ENCODE measurements at regions not wholly inside any gene's neighbourhood (a gene's known extent, or its start where the extent isn't known, plus 50 kb on each side); places are given as distances from the start of the nearest gene placed in this dataset.

DNA sequence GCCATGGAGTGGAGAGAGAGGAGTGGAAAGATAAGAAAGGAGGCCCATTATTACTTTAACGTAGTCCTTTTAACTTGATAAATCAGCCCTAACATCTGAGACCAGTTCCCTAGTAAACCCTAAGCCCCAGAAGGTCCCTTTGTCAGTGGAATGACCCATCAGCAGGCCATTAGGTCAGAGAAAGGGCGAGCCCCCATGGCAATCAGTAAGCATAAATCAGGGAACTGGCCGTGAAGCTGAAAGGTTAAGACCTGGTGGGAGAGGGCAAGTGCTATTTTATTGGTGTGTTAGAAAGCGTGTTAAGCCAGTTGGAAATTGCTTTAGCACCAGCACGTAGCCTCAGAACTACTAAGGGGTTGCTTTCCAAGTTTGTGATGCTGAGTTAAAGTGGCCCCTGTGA, 708.0 kb downstream of the BCL11B start:
- Histone ChIP-seq H3K9me3 (ENCODE audit: low read depth) (no peaks in the 10 kb centered on the region), H3K4me3 (no peak overlapping the region), H3K4me2 (no peak overlapping the region), H3K9me2 (replicated peaks; ENCODE audit: insufficient read depth) (no peaks in the 10 kb centered on the region), H3K27me3 (no peaks in the 10 kb centered on the region), H3K36me3 (replicated peaks; ENCODE audit: insufficient read depth, low read depth) (no peaks in the 10 kb centered on the region), H3K27ac (no peak overlapping the region), H2AFZ (no peak overlapping the region), H3K4me1 (ENCODE audit: insufficient read depth) (no peaks in the 10 kb centered on the region), H3K79me2 (no peaks in the 10 kb centered on the region), H4K20me1 (ENCODE audit: insufficient read depth, poor library complexity, severe bottlenecking) (no peaks in the 10 kb centered on the region)
- WGBS (ENCODE audit: low lambda C conversion rate, missing lambda C conversion rate): 47% methylated on average over 5 of the region's 5 CpGs
- TF ChIP-seq EZH2phosphoT487 (IDR thresholded peaks at IDR 0.05; ENCODE audit: low read depth, severe bottlenecking, unreplicated experiment) (no peak), EZH2 (IDR thresholded peaks at IDR 0.05; ENCODE audit: borderline replicate concordance) (no peak)
- TF ChIP-seq, protein P1, sequence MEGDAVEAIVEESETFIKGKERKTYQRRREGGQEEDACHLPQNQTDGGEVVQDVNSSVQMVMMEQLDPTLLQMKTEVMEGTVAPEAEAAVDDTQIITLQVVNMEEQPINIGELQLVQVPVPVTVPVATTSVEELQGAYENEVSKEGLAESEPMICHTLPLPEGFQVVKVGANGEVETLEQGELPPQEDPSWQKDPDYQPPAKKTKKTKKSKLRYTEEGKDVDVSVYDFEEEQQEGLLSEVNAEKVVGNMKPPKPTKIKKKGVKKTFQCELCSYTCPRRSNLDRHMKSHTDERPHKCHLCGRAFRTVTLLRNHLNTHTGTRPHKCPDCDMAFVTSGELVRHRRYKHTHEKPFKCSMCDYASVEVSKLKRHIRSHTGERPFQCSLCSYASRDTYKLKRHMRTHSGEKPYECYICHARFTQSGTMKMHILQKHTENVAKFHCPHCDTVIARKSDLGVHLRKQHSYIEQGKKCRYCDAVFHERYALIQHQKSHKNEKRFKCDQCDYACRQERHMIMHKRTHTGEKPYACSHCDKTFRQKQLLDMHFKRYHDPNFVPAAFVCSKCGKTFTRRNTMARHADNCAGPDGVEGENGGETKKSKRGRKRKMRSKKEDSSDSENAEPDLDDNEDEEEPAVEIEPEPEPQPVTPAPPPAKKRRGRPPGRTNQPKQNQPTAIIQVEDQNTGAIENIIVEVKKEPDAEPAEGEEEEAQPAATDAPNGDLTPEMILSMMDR (IDR thresholded peaks at IDR 0.05; ENCODE audit: poor library complexity): no peak
- DNase-seq (ENCODE audit: low spot score): no peak

- Histone ChIP-seq H2AFZ (no peak overlapping the region), H3K27ac (no peak overlapping the region), H3K36me3 (replicated peaks; ENCODE audit: insufficient read depth, low read depth) (no peaks in the 10 kb centered on the region), H4K20me1 (ENCODE audit: insufficient read depth, poor library complexity, severe bottlenecking) (no peaks in the 10 kb centered on the region), H3K9me2 (replicated peaks; ENCODE audit: insufficient read depth) (no peaks in the 10 kb centered on the region), H3K27me3 (no peaks in the 10 kb centered on the region), H3K4me1 (ENCODE audit: insufficient read depth) (no peaks in the 10 kb centered on the region), H3K79me2 (no peaks in the 10 kb centered on the region), H3K4me2 (no peak overlapping the region), H3K9me3 (ENCODE audit: low read depth) (no peaks in the 10 kb centered on the region), H3K4me3 (no peak overlapping the region)
- no peak for DNase-seq (ENCODE audit: low spot score)
- TF ChIP-seq EZH2 (IDR thresholded peaks at IDR 0.05; ENCODE audit: borderline replicate concordance) (no peak), EZH2phosphoT487 (IDR thresholded peaks at IDR 0.05; ENCODE audit: low read depth, severe bottlenecking, unreplicated experiment) (no peak)
- TF ChIP-seq, protein P1 (IDR thresholded peaks at IDR 0.05; ENCODE audit: poor library complexity): no peak
Measured at GRCh38 chr14:98564541-98564940, 707.5 kb downstream of the BCL11B start.

DNA sequence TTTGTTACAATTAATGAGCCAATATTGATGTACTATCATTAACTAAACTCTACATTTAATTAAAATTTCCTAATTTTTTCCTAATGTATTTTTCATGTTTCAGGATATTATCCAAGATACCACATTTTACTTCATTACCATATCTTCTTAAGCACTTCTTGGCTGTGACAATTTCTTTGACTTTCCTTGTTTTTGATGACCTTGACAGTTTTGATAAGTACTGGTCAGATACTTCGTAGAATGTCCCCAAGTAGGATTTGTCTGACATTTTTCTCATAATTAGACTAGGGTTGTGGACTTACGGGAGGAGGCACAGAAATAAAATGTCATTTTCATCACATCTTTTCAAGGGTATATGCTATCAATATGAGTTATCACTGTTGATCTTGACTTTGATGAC, 700.9 kb downstream of the BCL11B start:
- no peak for DNase-seq (ENCODE audit: low spot score)
- Histone ChIP-seq H3K4me3 (no peak overlapping the region), H3K9me2 (replicated peaks; ENCODE audit: insufficient read depth) (no peaks in the 10 kb centered on the region), H3K27ac (no peak overlapping the region), H3K36me3 (replicated peaks; ENCODE audit: insufficient read depth, low read depth) (no peaks in the 10 kb centered on the region), H4K20me1 (ENCODE audit: insufficient read depth, poor library complexity, severe bottlenecking) (no peaks in the 10 kb centered on the region), H3K4me2 (no peak overlapping the region), H2AFZ (no peak overlapping the region), H3K79me2 (no peaks in the 10 kb centered on the region), H3K9me3 (ENCODE audit: low read depth) (no peaks in the 10 kb centered on the region), H3K4me1 (ENCODE audit: insufficient read depth) (no peaks in the 10 kb centered on the region), H3K27me3 (no peaks in the 10 kb centered on the region)
- 93% methylated on average over 2 of the region's 2 CpGs for WGBS (ENCODE audit: low lambda C conversion rate, missing lambda C conversion rate)
- TF ChIP-seq, protein P1 (IDR thresholded peaks at IDR 0.05; ENCODE audit: poor library complexity): no peak
- TF ChIP-seq EZH2phosphoT487 (IDR thresholded peaks at IDR 0.05; ENCODE audit: low read depth, severe bottlenecking, unreplicated experiment) (no peak), EZH2 (IDR thresholded peaks at IDR 0.05; ENCODE audit: borderline replicate concordance) (no peak)

DNA sequence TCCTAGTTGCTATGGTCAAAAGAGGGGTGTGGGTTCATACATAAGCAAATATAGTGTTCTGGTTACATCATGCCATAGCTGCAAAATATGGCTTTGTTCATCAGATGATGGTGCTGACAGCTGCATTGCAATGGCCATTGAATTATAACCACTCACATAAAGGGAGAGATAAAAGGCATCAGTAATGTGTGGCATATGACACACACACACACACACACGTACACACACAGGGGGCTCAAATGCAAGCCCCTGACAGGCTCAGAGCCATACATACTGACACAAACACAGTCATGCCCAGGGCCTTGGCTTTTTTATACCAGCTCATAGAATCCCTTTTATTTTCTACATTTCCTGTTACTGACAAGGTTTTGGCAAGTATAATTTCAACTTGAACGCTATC, 698.9 kb downstream of the BCL11B start:
- H3K9me3 ChIP-seq (ENCODE audit: low read depth): no peaks in the 10 kb centered on the region
- no peak overlapping the region for H3K27ac ChIP-seq
- TF ChIP-seq EZH2 (IDR thresholded peaks at IDR 0.05; ENCODE audit: borderline replicate concordance): no peak
- no peak for TF ChIP-seq EZH2phosphoT487 (IDR thresholded peaks at IDR 0.05; ENCODE audit: low read depth, severe bottlenecking, unreplicated experiment)
- TF ChIP-seq, protein P1 (IDR thresholded peaks at IDR 0.05; ENCODE audit: poor library complexity): no peak
- H4K20me1 ChIP-seq (ENCODE audit: insufficient read depth, poor library complexity, severe bottlenecking): no peaks in the 10 kb centered on the region
- no peak overlapping the region for H3K4me3 ChIP-seq
- WGBS (ENCODE audit: low lambda C conversion rate, missing lambda C conversion rate): 83% methylated on average over 2 of the region's 2 CpGs
- no peaks in the 10 kb centered on the region for H3K4me1 ChIP-seq (ENCODE audit: insufficient read depth)
- H3K79me2 ChIP-seq: no peaks in the 10 kb centered on the region
- H2AFZ ChIP-seq: no peak overlapping the region
- no peak overlapping the region for H3K4me2 ChIP-seq
- H3K9me2 ChIP-seq (replicated peaks; ENCODE audit: insufficient read depth): no peaks in the 10 kb centered on the region
- no peak for DNase-seq (ENCODE audit: low spot score)
- H3K27me3 ChIP-seq: no peaks in the 10 kb centered on the region
- H3K36me3 ChIP-seq (replicated peaks; ENCODE audit: insufficient read depth, low read depth): no peaks in the 10 kb centered on the region
